ENCODE measurements at regions not wholly inside any gene's neighbourhood (a gene's known extent, or its start where the extent isn't known, plus 50 kb on each side); places are given as distances from the start of the nearest gene placed in this dataset.

DNA sequence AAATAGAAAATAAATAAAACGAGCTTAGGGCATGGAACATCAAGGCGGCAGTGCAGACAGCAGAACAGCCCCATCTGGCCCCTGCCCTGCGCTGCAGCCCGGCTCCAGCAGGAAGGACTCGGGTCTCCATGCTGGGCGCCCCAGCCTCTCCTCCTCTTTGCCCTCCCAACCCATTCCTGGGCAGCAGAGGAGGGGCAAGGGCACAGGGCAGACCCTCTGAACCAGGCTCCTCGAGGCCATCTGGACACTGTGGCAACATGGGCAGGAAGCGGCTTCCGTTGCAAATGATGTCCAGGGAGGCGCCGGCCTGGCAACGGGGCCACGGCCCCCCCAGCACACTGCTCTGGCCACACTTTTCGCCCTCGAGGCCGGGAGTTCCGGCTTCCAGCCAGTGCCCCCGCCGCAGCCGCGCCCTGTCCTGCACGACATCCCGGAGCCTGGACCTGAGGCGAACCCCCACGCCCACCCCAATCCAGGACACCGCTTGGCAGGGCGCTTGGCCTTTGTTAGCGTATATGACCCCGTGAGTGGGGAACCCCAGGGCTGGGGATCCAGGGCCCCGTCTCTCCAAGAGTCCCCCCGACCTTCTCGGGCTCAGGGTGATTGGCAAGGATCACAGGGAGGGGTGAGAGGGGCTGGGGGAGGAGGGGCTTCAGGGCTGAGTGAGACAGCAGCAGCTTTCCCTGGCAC is 192.1 kb downstream of the IGLL1 start:
- intact Hi-C loops (cut with DNase I), result loop anchor here (5.0 to 10.0 kb wide), 3 partner anchors 149 to 433 kb away; no protein-coding TSS in a partner anchor
- peak; percentile 52 for DNase-seq
- Histone ChIP-seq H3K36me3 (no peaks in the 10 kb centered on the region), H3K27me3 (peaks cover 0 to 5% (median 0%) of the 10 kb centered on the region in 3 donors), H3K27ac (no peak overlapping the region), H3K4me1 (peaks cover 0 to 8% (median 0%) of the 10 kb centered on the region in 4 donors), H3K4me3 (no peak overlapping the region), H3K9me3 (no peaks in the 10 kb centered on the region)
- TF ChIP-seq EP300 (IDR thresholded peaks at IDR 0.05), result no peak
- TF ChIP-seq CTCF (IDR thresholded peaks at IDR 0.05), result no peak
- no peak for TF ChIP-seq POLR2A (IDR thresholded peaks at IDR 0.05)
- TF ChIP-seq POLR2AphosphoS5 (IDR thresholded peaks at IDR 0.05), result no peak
- WGBS, 2 donors, result 80 to 83% methylated on average over 32 of the region's 32 CpGs

GRCh38 chr22:23386822-23387580 is 193.1 kb downstream of the IGLL1 start:
- Histone ChIP-seq H3K27ac (no peak overlapping the region), H3K36me3 (no peaks in the 10 kb centered on the region), H3K9me3 (no peaks in the 10 kb centered on the region), H3K4me3 (no peak overlapping the region), H3K27me3 (peaks cover 0 to 5% (median 0%) of the 10 kb centered on the region in 3 donors), H3K4me1 (peaks cover 0 to 8% (median 0%) of the 10 kb centered on the region in 4 donors)
- 92 to 93% methylated on average over 12 of the region's 12 CpGs for WGBS, 2 donors
- intact Hi-C loops (cut with DNase I), result loop anchor here (1.0 to 10.0 kb wide), 4 partner anchors 72 to 432 kb away; no protein-coding TSS in a partner anchor
- TF ChIP-seq CTCF (IDR thresholded peaks at IDR 0.05) (no peak), POLR2AphosphoS5 (IDR thresholded peaks at IDR 0.05) (no peak), POLR2A (IDR thresholded peaks at IDR 0.05) (no peak), EP300 (IDR thresholded peaks at IDR 0.05) (no peak)
- DNase-seq, result no peak

- Histone ChIP-seq H3K36me3 (no peaks in the 10 kb centered on the region), H3K4me3 (no peak overlapping the region), H3K9me3 (no peaks in the 10 kb centered on the region), H3K4me1 (peaks cover 0 to 8% (median 0%) of the 10 kb centered on the region in 4 donors), H3K27ac (no peak overlapping the region), H3K27me3 (peaks cover 0 to 5% (median 0%) of the 10 kb centered on the region in 3 donors)
- WGBS, 2 donors, result 31 to 40% methylated on average over 20 of the region's 20 CpGs
- intact Hi-C loops (cut with DNase I), result loop anchor here (1.0 to 10.0 kb wide), 4 partner anchors 71 to 431 kb away; no protein-coding TSS in a partner anchor
- DNase-seq, result peak; percentile 87
- peak; percentile 88 to 99 (median 98) for TF ChIP-seq CTCF (IDR thresholded peaks at IDR 0.05)
- no peak for TF ChIP-seq EP300 (IDR thresholded peaks at IDR 0.05)
Measured at GRCh38 chr22:23385678-23386631, 194.1 kb downstream of the IGLL1 start.

GRCh38 chr22:23384923-23385677 is 195.0 kb downstream of the IGLL1 start:
- no peaks in the 10 kb centered on the region for H3K9me3 ChIP-seq
- intact Hi-C loops (cut with DNase I), result loop anchor here (5.0 to 10.0 kb wide), 3 partner anchors 152 to 430 kb away; no protein-coding TSS in a partner anchor
- peaks cover 0 to 8% (median 0%) of the 10 kb centered on the region in 4 donors for H3K4me1 ChIP-seq
- no peak overlapping the region for H3K4me3 ChIP-seq
- TF ChIP-seq POLR2A (IDR thresholded peaks at IDR 0.05) (no peak), POLR2AphosphoS5 (IDR thresholded peaks at IDR 0.05) (no peak), EP300 (IDR thresholded peaks at IDR 0.05) (no peak), CTCF (IDR thresholded peaks at IDR 0.05) (no peak)
- H3K36me3 ChIP-seq, result no peaks in the 10 kb centered on the region
- H3K27me3 ChIP-seq, result peaks cover 0 to 5% (median 0%) of the 10 kb centered on the region in 3 donors
- DNase-seq, result no peak
- no peak overlapping the region for H3K27ac ChIP-seq
- WGBS, 2 donors, result 72 to 78% methylated on average over 14 of the region's 14 CpGs

Data from sigmoid colon (tissue), 6 donors.